DND-41 (cell line): ENCODE measurements at regions not wholly inside any gene's neighbourhood (a gene's known extent, or its start where the extent isn't known, plus 50 kb on each side); places are given as distances from the start of the nearest gene placed in this dataset.
"Not testable (repeated sequence)": the region's sequence is repeated elsewhere in the genome, so short reads cannot be mapped to it uniquely, and the experiment has no call there.

Experiments
- ATAC-seq: fragments of 200-7000 bp; cut with Tn5 transposase; 3 replicates; pipeline ENCODE4 v1.9.1; 2021; ENCODE audit warnings: low read depth; ENCODE audit not compliant: insufficient read depth
- DNase-seq: peaks from one replicate; pipeline ENCODE4 v3.0.0-alpha.2; 2020
- H2AFZ ChIP-seq: 2 replicates; pipeline ENCODE4 v1.6.0; 2012; ENCODE audit warnings: low read depth, low read length
- H3K27ac ChIP-seq: 2 replicates; pipeline ENCODE4 v1.5.1; 2012; ENCODE audit warnings: low read length, inconsistent platforms
- H3K27me3 ChIP-seq: fragments of 200-600 bp; sonication (generic); 2 replicates; pipeline ENCODE4 v1.6.0; 2012; ENCODE audit warnings: low read length, mild to moderate bottlenecking, inconsistent platforms; ENCODE audit not compliant: insufficient read depth, poor library complexity
- H3K36me3 ChIP-seq: 2 replicates; pipeline ENCODE4 v1.5.1; 2012; ENCODE audit warnings: low read length, inconsistent platforms; ENCODE audit not compliant: insufficient read depth
- H3K4me1 ChIP-seq: 2 replicates; pipeline ENCODE4 v1.5.1; 2012; ENCODE audit warnings: mild to moderate bottlenecking, low read length; ENCODE audit not compliant: insufficient read depth
- H3K4me2 ChIP-seq: 2 replicates; pipeline ENCODE4 v1.6.0; 2012; ENCODE audit warnings: mild to moderate bottlenecking, moderate library complexity, low read length, inconsistent platforms; ENCODE audit not compliant: insufficient read depth
- H3K4me3 ChIP-seq, 2 experiments: fragments of 200-600 bp in 1 of 2; shearing (Covaris generic) in 1 of 2; 2 replicates each; pipeline ENCODE4 v1.5.1; 2012 to 2016; ENCODE audit warnings: inconsistent platforms in 2 of 2, low read length in 2 of 2, mild to moderate bottlenecking in 2 of 2, low read depth in 1 of 2, moderate library complexity in 1 of 2
- H3K79me2 ChIP-seq: 2 replicates; pipeline ENCODE4 v1.6.0; 2012; ENCODE audit warnings: low read length, inconsistent platforms; ENCODE audit not compliant: insufficient read depth
- H3K9ac ChIP-seq: 2 replicates; pipeline ENCODE4 v1.6.0; 2012; ENCODE audit warnings: low read depth, mild to moderate bottlenecking, inconsistent platforms, low read length, moderate library complexity
- H3K9me3 ChIP-seq: 2 replicates; pipeline ENCODE4 v1.5.1; 2012; ENCODE audit warnings: low read length, moderate library complexity, mild to moderate bottlenecking, inconsistent platforms; ENCODE audit not compliant: insufficient read depth, severe bottlenecking
- H4K20me1 ChIP-seq: 2 replicates; pipeline ENCODE4 v1.6.0; 2012; ENCODE audit warnings: low read length; ENCODE audit not compliant: insufficient read depth
- EZH2 ChIP-seq: IDR thresholded peaks from 3 replicates; pipeline ENCODE4 v1.6.1; 2012; ENCODE audit warnings: borderline replicate concordance, low read depth, mild to moderate bottlenecking, moderate library complexity, low read length, inconsistent platforms; ENCODE audit not compliant: severe bottlenecking
- TF ChIP-seq, protein P1 (sequence below): IDR thresholded peaks from 2 replicates; pipeline ENCODE4 v1.5.1; 2012; ENCODE audit warnings: borderline replicate concordance, low read length, moderate library complexity, mild to moderate bottlenecking; ENCODE audit not compliant: poor library complexity, severe bottlenecking; ENCODE audit errors: extremely low read depth

DNA sequence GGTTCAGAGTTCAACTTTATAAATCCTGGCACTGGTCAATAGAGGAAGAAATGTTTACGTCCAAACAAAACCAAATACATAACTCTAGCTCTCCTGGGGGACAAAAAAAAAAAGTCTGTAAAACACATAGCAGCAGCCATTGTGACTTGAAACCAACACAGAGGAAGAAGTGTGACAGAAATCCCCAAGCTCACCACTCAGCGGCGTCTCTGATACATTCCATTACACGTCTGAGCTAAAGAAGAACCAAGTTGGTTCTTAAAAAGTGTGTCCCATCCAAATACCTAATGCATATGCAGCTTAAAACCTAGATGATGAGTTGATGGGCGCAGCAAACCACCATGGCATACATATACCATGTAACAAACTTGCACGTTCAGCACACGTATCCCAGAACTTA lies 58.3 kb upstream of the NANOS1 start:
- Histone ChIP-seq H3K9ac (no peak overlapping the region), H3K36me3 (no peaks in the 10 kb centered on the region), H3K4me1 (no peaks in the 10 kb centered on the region), H3K9me3 (peaks cover 4% of the 10 kb centered on the region), H3K4me2 (no peak overlapping the region), H3K27ac (no peak overlapping the region), H3K4me3 (no peak overlapping the region), H2AFZ (no peak overlapping the region), H3K79me2 (no peaks in the 10 kb centered on the region), H4K20me1 (no peaks in the 10 kb centered on the region), H3K27me3 (peaks cover 4% of the 10 kb centered on the region)
- ATAC-seq (no peak), DNase-seq (no peak)
- TF ChIP-seq, protein P1, sequence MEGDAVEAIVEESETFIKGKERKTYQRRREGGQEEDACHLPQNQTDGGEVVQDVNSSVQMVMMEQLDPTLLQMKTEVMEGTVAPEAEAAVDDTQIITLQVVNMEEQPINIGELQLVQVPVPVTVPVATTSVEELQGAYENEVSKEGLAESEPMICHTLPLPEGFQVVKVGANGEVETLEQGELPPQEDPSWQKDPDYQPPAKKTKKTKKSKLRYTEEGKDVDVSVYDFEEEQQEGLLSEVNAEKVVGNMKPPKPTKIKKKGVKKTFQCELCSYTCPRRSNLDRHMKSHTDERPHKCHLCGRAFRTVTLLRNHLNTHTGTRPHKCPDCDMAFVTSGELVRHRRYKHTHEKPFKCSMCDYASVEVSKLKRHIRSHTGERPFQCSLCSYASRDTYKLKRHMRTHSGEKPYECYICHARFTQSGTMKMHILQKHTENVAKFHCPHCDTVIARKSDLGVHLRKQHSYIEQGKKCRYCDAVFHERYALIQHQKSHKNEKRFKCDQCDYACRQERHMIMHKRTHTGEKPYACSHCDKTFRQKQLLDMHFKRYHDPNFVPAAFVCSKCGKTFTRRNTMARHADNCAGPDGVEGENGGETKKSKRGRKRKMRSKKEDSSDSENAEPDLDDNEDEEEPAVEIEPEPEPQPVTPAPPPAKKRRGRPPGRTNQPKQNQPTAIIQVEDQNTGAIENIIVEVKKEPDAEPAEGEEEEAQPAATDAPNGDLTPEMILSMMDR: no peak

DNA sequence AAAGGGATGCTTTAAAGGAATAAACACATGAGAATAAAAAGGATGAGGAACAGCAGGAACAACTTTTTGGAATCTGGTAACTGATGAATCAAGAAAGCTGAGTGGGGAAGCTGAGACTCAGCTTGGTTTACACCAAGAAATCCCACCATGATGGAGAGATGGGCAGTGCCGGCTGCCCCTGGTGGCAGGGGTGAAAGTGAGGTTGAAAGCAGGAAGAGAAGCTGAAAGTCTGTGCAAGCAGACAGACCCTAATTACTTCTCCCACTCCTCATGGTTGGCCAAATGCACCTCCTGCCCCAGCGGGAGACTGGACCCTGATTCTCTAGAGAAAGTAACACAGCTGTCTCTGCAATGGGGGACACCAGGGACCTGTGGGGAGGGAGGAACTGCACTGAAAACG lies 57.6 kb upstream of the NANOS1 start:
- TF ChIP-seq EZH2: no peak
- TF ChIP-seq, protein P1: peak; percentile 13
- Histone ChIP-seq H3K79me2 (no peaks in the 10 kb centered on the region), H3K9me3 (peaks cover 4% of the 10 kb centered on the region), H3K36me3 (no peaks in the 10 kb centered on the region), H3K4me1 (no peaks in the 10 kb centered on the region), H3K4me2 (no peak overlapping the region), H2AFZ (no peak overlapping the region), H3K4me3 (no peak overlapping the region), H3K27me3 (peaks cover 4% of the 10 kb centered on the region), H3K27ac (no peak overlapping the region), H3K9ac (no peak overlapping the region), H4K20me1 (no peaks in the 10 kb centered on the region)
- DNase-seq (no peak), ATAC-seq (no peak)

DNA sequence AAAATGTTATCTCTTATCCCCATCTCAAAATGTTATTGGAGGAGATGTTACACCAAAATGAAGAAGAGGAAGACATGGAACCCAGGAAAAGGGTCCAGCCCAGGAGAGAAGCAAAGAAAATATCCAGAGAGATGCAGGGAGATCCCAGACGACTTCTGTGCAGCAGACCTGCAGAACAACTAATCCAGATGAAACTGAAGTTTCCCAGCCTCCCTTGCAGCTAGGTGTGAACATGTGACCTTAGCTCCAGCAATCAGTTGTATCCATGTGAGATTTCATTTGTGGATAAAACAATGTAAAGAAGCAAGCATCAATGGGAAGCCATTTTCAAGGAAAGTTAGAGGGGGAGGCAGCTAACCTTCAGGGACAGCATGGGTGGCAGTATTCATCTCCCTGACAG lies 55.8 kb upstream of the NANOS1 start:
- no peaks in the 10 kb centered on the region for H3K79me2 ChIP-seq
- no peak for ATAC-seq
- peaks cover 4% of the 10 kb centered on the region for H3K27me3 ChIP-seq
- no peaks in the 10 kb centered on the region for H3K4me1 ChIP-seq
- H3K9ac ChIP-seq: no peak overlapping the region
- H4K20me1 ChIP-seq: no peaks in the 10 kb centered on the region
- no peak overlapping the region for H3K4me2 ChIP-seq
- no peak overlapping the region for H3K27ac ChIP-seq
- peaks cover 4% of the 10 kb centered on the region for H3K9me3 ChIP-seq
- H3K36me3 ChIP-seq: no peaks in the 10 kb centered on the region
- DNase-seq: no peak
- no peak overlapping the region for H3K4me3 ChIP-seq
- no peak overlapping the region for H2AFZ ChIP-seq
- TF ChIP-seq EZH2: no peak
- TF ChIP-seq, protein P1: no peak

DNA sequence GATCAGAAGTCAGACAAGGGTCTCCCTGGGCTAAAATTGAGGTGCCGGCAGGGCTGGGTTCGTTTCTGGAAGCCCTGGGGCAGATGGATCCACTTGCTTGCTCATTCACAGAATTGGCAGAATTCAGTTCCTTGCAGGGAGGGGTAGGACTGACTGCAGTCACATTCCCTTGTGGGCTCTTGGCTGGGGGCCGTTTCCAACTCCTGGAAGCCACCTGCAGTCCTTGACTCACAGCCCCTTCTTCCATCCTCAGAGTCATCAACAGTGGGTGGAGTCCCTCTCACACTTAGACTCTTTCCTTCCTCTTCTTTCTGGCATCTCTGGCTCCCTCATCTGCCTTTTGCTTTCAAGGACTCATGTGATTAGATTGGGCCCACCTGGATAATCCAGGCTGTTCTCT lies 54.6 kb upstream of the NANOS1 start:
- H3K27me3 ChIP-seq: peaks cover 4% of the 10 kb centered on the region
- H3K79me2 ChIP-seq: no peaks in the 10 kb centered on the region
- no peak overlapping the region for H3K4me3 ChIP-seq
- DNase-seq (no peak), ATAC-seq (no peak)
- no peak overlapping the region for H3K4me2 ChIP-seq
- no peak for TF ChIP-seq EZH2
- TF ChIP-seq, protein P1: no peak
- H3K4me1 ChIP-seq: no peaks in the 10 kb centered on the region
- H3K36me3 ChIP-seq: no peaks in the 10 kb centered on the region
- H2AFZ ChIP-seq: no peak overlapping the region
- H4K20me1 ChIP-seq: no peaks in the 10 kb centered on the region
- peaks cover 4% of the 10 kb centered on the region for H3K9me3 ChIP-seq
- no peak overlapping the region for H3K9ac ChIP-seq
- H3K27ac ChIP-seq: no peak overlapping the region

DNA sequence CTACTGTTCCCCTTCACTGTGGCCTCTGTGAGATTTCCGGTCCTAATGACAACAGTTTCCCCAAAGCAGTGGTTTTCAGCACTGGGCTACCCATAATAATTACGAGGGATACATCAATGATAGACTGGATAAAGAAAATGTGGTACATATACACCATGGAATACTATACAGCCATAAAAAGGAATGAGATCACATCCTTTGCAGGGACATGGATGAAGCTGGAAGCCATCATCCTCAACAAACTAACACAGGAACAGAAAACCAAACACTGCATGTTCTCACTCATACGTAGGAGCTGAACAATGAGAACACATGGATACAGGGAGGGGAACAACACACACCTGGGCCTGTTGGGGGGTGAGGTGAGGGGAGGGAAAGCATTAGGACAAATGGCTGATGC lies 53.3 kb upstream of the NANOS1 start:
- not testable (repeated sequence) for H3K79me2 ChIP-seq, H3K4me1 ChIP-seq, H3K4me2 ChIP-seq, H3K9ac ChIP-seq, DNase-seq, H4K20me1 ChIP-seq, H3K36me3 ChIP-seq, H2AFZ ChIP-seq, H3K27me3 ChIP-seq, H3K27ac ChIP-seq, H3K4me3 ChIP-seq, ATAC-seq, H3K9me3 ChIP-seq
